Ishikawa (cell line): ENCODE measurements at regions not wholly inside any gene's neighbourhood (a gene's known extent, or its start where the extent isn't known, plus 50 kb on each side); places are given as distances from the start of the nearest gene placed in this dataset.

Experiments used
- CEBPB ChIP-seq: IDR thresholded peaks from 2 replicates; pipeline ENCODE4 v1.6.1; 2012
- CREB1 ChIP-seq: IDR thresholded peaks from 2 replicates; pipeline ENCODE4 v1.6.1; 2012; ENCODE audit warnings: low read depth
- EGR1 ChIP-seq: IDR thresholded peaks from 2 replicates; pipeline ENCODE4 v1.6.1; 2012
- EP300 ChIP-seq: IDR thresholded peaks from 2 replicates; pipeline ENCODE4 v1.6.1; 2012; ENCODE audit warnings: borderline replicate concordance
- FOXM1 ChIP-seq: IDR thresholded peaks from 2 replicates; pipeline ENCODE4 v1.6.1; 2012; ENCODE audit warnings: low read depth, borderline replicate concordance
- MAX ChIP-seq: IDR thresholded peaks from 2 replicates; pipeline ENCODE4 v1.6.1; 2012
- NFIC ChIP-seq: IDR thresholded peaks from 2 replicates; pipeline ENCODE4 v1.6.1; 2012
- RAD21 ChIP-seq: IDR thresholded peaks from 2 replicates; pipeline ENCODE4 v1.6.1; 2012; ENCODE audit warnings: low read depth
- TAF1 ChIP-seq: IDR thresholded peaks from 2 replicates; pipeline ENCODE4 v1.6.1; 2012; ENCODE audit warnings: low read depth, mild to moderate bottlenecking
- TCF12 ChIP-seq: IDR thresholded peaks from 2 replicates; pipeline ENCODE4 v1.6.1; 2012; ENCODE audit warnings: low read depth
- TEAD4 ChIP-seq: IDR thresholded peaks from 2 replicates; pipeline ENCODE4 v1.6.1; 2012
- YY1 ChIP-seq: IDR thresholded peaks from 2 replicates; pipeline ENCODE4 v1.6.1; 2012; ENCODE audit warnings: low read depth
- ZBTB7A ChIP-seq: IDR thresholded peaks from 2 replicates; pipeline ENCODE4 v1.6.1; 2012; ENCODE audit warnings: low read depth
- TF ChIP-seq, protein P1 (sequence below): IDR thresholded peaks from 2 replicates; pipeline ENCODE4 v1.6.1; 2012
- TF ChIP-seq, protein P2 (sequence below): IDR thresholded peaks from 2 replicates; pipeline ENCODE4 v1.6.1; 2012; ENCODE audit warnings: low read depth, mild to moderate bottlenecking

DNA sequence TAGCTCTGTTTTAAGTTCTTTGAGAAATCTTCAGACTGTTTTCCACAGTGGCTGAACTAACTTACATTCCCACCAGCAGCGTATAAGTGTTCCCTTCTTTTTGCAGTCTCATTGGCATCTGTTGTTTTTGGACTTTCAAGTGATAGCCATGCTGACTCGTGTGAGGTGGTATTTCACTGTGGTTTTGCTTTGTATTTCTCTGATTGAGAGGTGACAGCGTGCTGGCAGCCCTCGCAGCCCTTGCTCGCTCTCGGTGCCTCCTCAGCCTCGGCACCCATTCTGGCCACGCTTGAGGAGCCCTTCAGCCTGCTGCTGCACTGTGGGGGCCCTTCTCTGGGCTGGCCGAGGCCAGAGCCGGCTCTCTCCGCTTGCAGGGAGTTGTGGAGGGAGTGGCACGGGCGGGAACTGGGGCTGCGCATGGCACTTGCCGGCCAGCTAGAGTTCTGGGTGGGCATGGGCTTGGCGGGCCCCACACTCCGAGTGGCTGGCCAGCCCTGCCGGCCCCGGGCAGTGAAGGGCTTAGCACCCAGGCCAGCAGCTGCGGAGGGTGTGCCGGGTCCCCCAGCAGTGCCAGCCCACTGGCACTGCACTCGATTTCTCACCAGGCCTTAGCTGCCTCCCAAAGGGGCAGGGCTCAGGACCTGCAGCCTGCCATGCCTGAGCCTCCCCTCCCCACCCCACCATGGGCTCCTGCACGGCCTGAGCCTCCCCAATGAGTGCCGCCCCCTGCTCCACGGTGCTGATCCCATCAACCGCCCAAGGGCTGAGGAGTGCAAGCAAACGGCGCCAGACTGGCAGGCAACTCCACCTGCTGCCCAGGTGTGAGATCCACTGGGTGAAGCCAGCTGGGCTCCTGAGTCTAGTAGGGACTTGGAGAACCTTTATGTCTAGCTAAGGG, 151.8 kb downstream of the IRS1 start:
- TF ChIP-seq FOXM1 (no peak), TEAD4 (no peak), EGR1 (no peak), NFIC (no peak), TCF12 (no peak)
- TF ChIP-seq, protein P1, sequence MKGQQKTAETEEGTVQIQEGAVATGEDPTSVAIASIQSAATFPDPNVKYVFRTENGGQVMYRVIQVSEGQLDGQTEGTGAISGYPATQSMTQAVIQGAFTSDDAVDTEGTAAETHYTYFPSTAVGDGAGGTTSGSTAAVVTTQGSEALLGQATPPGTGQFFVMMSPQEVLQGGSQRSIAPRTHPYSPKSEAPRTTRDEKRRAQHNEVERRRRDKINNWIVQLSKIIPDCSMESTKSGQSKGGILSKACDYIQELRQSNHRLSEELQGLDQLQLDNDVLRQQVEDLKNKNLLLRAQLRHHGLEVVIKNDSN = no peak

GRCh38 chr2:226644399-226644865, 155.2 kb downstream of the IRS1 start:
- TF ChIP-seq TCF12 (no peak), ZBTB7A (no peak), CEBPB (no peak), MAX (no peak), FOXM1 (no peak), EP300 (no peak)
- TF ChIP-seq, protein P2, sequence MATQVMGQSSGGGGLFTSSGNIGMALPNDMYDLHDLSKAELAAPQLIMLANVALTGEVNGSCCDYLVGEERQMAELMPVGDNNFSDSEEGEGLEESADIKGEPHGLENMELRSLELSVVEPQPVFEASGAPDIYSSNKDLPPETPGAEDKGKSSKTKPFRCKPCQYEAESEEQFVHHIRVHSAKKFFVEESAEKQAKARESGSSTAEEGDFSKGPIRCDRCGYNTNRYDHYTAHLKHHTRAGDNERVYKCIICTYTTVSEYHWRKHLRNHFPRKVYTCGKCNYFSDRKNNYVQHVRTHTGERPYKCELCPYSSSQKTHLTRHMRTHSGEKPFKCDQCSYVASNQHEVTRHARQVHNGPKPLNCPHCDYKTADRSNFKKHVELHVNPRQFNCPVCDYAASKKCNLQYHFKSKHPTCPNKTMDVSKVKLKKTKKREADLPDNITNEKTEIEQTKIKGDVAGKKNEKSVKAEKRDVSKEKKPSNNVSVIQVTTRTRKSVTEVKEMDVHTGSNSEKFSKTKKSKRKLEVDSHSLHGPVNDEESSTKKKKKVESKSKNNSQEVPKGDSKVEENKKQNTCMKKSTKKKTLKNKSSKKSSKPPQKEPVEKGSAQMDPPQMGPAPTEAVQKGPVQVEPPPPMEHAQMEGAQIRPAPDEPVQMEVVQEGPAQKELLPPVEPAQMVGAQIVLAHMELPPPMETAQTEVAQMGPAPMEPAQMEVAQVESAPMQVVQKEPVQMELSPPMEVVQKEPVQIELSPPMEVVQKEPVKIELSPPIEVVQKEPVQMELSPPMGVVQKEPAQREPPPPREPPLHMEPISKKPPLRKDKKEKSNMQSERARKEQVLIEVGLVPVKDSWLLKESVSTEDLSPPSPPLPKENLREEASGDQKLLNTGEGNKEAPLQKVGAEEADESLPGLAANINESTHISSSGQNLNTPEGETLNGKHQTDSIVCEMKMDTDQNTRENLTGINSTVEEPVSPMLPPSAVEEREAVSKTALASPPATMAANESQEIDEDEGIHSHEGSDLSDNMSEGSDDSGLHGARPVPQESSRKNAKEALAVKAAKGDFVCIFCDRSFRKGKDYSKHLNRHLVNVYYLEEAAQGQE = no peak
- TF ChIP-seq, protein P1 = no peak

- TF ChIP-seq CEBPB = no peak
- TF ChIP-seq TEAD4 = no peak
- no peak for TF ChIP-seq EGR1
Observed at GRCh38 chr2:226643946-226644282, 155.7 kb downstream of the IRS1 start.

GRCh38 chr2:226643030-226643945, 156.3 kb downstream of the IRS1 start:
- TF ChIP-seq, protein P2 = no peak
- TF ChIP-seq CEBPB (no peak), EP300 (no peak), CREB1 (no peak), TEAD4 (no peak), MAX (no peak), YY1 (no peak)

GRCh38 chr2:226641008-226641407, 158.6 kb downstream of the IRS1 start:
- no peak for TF ChIP-seq TAF1
- no peak for TF ChIP-seq TEAD4
- TF ChIP-seq EP300 = no peak
- no peak for TF ChIP-seq NFIC

DNA sequence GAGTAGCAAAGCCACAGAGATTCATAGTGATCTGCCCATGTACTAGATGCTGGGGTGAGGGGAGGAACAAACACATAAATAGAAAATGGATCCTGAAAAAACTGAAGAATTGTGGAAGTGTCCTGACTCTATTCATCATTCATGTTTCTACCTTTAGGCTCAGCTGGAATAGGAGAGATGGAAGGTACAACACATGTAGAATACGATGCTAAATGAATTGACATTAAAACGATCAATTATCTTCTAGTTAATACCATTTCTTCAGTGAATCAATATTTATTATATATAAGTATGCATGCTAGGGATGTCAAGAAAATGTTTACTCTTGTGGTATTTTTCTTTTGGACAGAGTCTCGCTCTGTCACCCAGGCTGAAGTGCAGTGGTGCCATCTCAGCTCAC, 159.1 kb downstream of the IRS1 start:
- TF ChIP-seq EP300 (no peak), TCF12 (no peak), CEBPB (no peak), RAD21 (no peak), TEAD4 (no peak), ZBTB7A (no peak), MAX (no peak), NFIC (no peak), YY1 (no peak), TAF1 (no peak), CREB1 (no peak), EGR1 (no peak)
- TF ChIP-seq, protein P1 = no peak
- TF ChIP-seq, protein P2 = no peak
